ENCODE measurements at regions not wholly inside any gene's neighbourhood (a gene's known extent, or its start where the extent isn't known, plus 50 kb on each side); places are given as distances from the start of the nearest gene placed in this dataset.
A peak's percentile ranks its signal among the peaks of the same experiment; 100 is the strongest.

GRCh38 chr1:89453123-89453972 is 71.3 kb upstream of the LRRC8B start:
- ChIA-PET POLR2A (no interaction called here), CTCF (interaction anchor here (0.6 to 3.0 kb wide), 6 partner anchors 318 to 848 kb away, joined by 3 to 13 read pairs (median 5); no protein-coding TSS in a partner anchor)
- Histone ChIP-seq H3K9me3 (ENCODE audit: control insufficient read depth, insufficient read depth, low read length) (no peaks in the 10 kb centered on the region), H3K27ac (ENCODE audit: low read depth, low read length) (no peak overlapping the region), H3K4me3 (ENCODE audit: low read depth, low read length) (no peak overlapping the region), H3K27me3 (ENCODE audit: control insufficient read depth, insufficient read depth, low read length) (no peaks in the 10 kb centered on the region)
- no peak for TF ChIP-seq CTCF (IDR thresholded peaks at IDR 0.05; ENCODE audit: low read depth, low read length)
- no peak for DNase-seq (ENCODE audit: low read depth, low spot score)

- ChIA-PET CTCF (interaction anchor here (0.6 to 3.0 kb wide), 8 partner anchors 29 to 481 kb away, joined by 3 to 13 read pairs (median 8); no protein-coding TSS in a partner anchor), POLR2A (no interaction called here)
- TF ChIP-seq CTCF (IDR thresholded peaks at IDR 0.05; ENCODE audit: low read depth, low read length) = peak; percentile 71
- DNase-seq (ENCODE audit: low read depth, low spot score) = no peak
- H3K4me3 ChIP-seq (ENCODE audit: low read depth, low read length) = no peak overlapping the region
- no peaks in the 10 kb centered on the region for H3K27me3 ChIP-seq (ENCODE audit: control insufficient read depth, insufficient read depth, low read length)
- no peak overlapping the region for H3K27ac ChIP-seq (ENCODE audit: low read depth, low read length)
- no peaks in the 10 kb centered on the region for H3K9me3 ChIP-seq (ENCODE audit: control insufficient read depth, insufficient read depth, low read length)
Measured at GRCh38 chr1:89454845-89455521, 69.6 kb upstream of the LRRC8B start.

- Histone ChIP-seq H3K27me3 (ENCODE audit: control insufficient read depth, insufficient read depth, low read length) (no peaks in the 10 kb centered on the region), H3K9me3 (ENCODE audit: control insufficient read depth, insufficient read depth, low read length) (no peaks in the 10 kb centered on the region), H3K27ac (ENCODE audit: low read depth, low read length) (no peak overlapping the region), H3K4me3 (ENCODE audit: low read depth, low read length) (no peak overlapping the region)
- ChIA-PET CTCF (interaction anchor here (0.7 to 2.5 kb wide), 4 partner anchors 306 to 486 kb away, joined by 3 to 13 read pairs (median 8); no protein-coding TSS in a partner anchor), POLR2A (no interaction called here)
- no peak for DNase-seq (ENCODE audit: low read depth, low spot score)
- TF ChIP-seq CTCF (IDR thresholded peaks at IDR 0.05; ENCODE audit: low read depth, low read length) = no peak
Measured at GRCh38 chr1:89457046-89457445, 67.6 kb upstream of the LRRC8B start.

- no peak overlapping the region for H3K4me3 ChIP-seq (ENCODE audit: low read depth, low read length)
- no peak overlapping the region for H3K27ac ChIP-seq (ENCODE audit: low read depth, low read length)
- no peak for TF ChIP-seq CTCF (IDR thresholded peaks at IDR 0.05; ENCODE audit: low read depth, low read length)
- ChIA-PET CTCF (no interaction called here), POLR2A (no interaction called here)
- peaks cover 2% of the 10 kb centered on the region for H3K27me3 ChIP-seq (ENCODE audit: control insufficient read depth, insufficient read depth, low read length)
- H3K9me3 ChIP-seq (ENCODE audit: control insufficient read depth, insufficient read depth, low read length) = no peaks in the 10 kb centered on the region
- DNase-seq (ENCODE audit: low read depth, low spot score) = no peak
Measured at GRCh38 chr1:89459081-89459480, 65.5 kb upstream of the LRRC8B start.

- TF ChIP-seq CTCF (IDR thresholded peaks at IDR 0.05; ENCODE audit: low read depth, low read length) = no peak
- ChIA-PET POLR2A (no interaction called here), CTCF (no interaction called here)
Measured at GRCh38 chr1:89460325-89460724, 64.3 kb upstream of the LRRC8B start.

More at GRCh38 chr1:89460325-89460724, 64.3 kb upstream of the LRRC8B start:
- no peak for DNase-seq (ENCODE audit: low read depth, low spot score)
- Histone ChIP-seq H3K9me3 (ENCODE audit: control insufficient read depth, insufficient read depth, low read length) (no peaks in the 10 kb centered on the region), H3K4me3 (ENCODE audit: low read depth, low read length) (no peak overlapping the region), H3K27ac (ENCODE audit: low read depth, low read length) (no peak overlapping the region), H3K27me3 (ENCODE audit: control insufficient read depth, insufficient read depth, low read length) (peaks cover 2% of the 10 kb centered on the region)
